Embryonic facial prominence (tissue), 1 donor: ENCODE measurements at regions not wholly inside any gene's neighbourhood (a gene's known extent, or its start where the extent isn't known, plus 50 kb on each side); places are given as distances from the start of the nearest gene placed in this dataset.

ENCODE experiments used
- DNase-seq: peaks from one replicate; pipeline ENCODE4 v3.0.0-alpha.2; 2016; ENCODE audit errors: extremely low spot score

DNA sequence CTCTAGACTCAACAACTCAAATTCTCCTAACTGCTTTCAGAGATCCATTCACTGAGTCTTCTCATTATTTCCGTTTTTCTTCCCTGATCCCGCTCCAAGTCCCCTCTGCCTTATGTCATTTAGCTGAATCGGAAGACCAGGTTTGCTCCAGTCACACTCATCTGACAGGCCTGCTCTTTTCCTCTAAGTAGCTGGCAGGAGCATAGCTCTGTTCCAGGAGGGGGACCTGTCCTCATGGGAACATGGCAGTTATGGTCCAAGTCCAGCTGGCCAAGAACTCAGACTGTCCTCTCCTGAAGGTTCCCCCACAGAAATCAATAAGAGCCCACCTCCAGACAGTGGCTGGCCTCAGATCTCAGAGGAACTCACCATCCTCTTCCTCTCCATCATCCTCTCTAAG lies 130.9 kb upstream of the SERP2 start:
- DNase-seq: no peak

GRCh38 chr13:44243198-44243857 lies 130.3 kb upstream of the SERP2 start:
- no peak for DNase-seq

DNA sequence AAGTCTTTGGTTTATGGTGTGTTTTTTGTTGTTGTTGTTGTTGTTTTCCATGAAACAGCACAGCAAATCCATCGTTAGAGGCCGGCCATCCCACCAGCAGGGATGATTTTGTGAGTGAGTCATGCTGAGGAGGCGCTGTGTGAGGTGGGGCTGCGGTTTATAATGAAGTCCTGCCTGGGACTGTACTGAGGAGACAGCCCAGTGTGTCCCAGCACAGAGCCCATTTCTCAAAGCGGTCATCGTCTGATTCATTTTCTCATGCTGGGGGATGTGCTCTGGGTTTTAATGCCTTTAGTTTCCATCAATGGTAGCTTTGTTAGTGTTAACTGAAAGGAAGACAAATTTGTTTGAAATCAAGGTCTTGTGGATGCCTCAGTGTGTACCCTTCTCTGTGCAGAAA lies 129.3 kb upstream of the SERP2 start:
- no peak for DNase-seq

GRCh38 chr13:44249431-44249836 lies 124.2 kb upstream of the SERP2 start:
- DNase-seq: peak; percentile 69

- no peak for DNase-seq
Observed at GRCh38 chr13:44252938-44253337, 120.7 kb upstream of the SERP2 start.

DNA sequence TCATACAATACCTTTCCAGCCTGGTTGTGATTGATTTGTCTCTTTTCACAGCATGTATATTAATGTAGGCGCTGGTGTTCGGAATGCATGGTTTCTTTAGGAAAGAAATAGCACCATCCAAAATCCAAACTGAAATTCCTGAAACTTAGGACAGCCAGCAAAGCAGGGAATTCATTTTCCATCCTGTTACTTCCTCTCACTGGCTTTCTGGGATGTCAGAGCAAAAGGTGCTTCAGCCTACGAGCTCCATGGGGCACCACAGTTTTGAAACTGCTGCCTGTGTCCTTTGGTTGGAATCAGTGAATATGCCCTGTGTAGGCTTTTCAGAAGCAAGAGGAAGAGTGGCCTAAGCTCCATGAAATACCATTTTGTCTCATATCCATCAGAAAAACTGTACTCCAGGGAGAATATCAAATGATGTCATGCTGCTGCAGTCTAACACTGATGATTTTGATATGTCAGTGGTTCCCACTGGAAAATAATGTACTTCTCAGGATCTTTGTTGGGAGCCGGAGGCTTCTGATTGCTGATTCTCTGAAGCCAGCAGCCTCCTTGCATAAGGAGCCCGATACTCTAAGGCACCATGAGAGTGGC lies 117.8 kb upstream of the SERP2 start:
- no peak for DNase-seq

GRCh38 chr13:44257796-44258195 lies 115.8 kb upstream of the SERP2 start:
- DNase-seq: no peak

DNA sequence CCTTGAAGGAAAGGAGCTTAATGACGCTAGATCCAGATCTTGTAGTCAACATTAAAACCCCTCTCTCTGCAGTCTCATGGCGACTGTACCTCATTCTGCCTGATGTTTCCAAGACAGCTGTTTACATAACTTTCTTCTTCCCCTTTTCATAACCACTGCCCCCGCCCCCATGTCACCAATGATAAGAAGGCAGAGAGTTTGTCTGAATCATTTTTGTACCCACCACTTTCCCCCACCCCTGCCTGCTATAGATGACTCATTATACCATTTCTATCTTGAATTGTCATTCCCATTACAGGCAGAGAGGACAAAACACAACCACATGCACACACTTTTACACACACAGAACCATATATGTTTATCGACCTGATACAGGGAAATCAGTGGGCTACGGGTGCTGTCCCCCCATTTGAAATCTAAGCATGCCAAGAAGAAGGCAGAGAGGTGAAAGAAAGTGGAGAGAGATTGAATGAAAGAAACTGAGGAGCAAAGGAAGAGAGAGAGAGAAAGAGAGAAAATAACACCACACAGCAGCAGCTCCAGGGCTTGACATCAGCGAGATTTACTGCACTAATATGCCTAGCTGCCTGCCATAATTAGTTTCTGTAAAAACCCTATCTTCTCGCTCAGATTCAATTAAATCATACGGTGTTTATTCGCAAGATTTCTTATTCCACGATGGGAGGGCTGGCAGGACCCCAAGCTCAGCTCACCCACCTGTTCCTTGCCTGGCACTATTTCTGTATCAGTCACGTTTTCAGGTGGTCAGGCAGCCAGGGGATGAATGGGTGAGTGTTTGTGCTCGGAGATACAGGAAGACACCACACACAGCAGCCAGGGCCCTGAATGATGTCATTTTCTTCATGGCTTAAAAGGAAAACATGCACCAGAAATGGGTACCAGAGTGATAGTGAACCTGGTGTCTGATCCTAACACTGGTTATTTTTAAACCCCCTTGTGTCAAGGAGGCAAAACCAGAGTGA lies 114.3 kb upstream of the SERP2 start:
- DNase-seq: no peak

DNA sequence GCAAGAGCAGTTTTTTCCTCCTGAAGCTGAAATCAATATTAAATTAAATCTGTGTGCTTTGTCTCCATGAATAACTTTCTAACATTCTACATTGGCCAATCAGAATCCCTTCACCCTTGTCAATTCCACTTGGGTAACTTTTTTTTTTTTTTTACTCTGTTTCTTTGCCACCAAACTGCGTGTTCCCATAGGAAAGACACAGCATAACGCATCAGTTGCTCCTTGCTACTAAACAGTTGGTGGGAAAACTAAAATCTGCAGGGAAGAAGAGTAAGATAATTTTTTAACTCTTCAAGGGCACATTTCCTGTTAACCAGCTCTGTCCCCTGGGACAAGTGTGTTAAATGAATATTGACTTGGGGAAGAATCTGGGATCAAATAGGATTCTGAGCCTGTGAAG lies 113.3 kb upstream of the SERP2 start:
- no peak for DNase-seq

DNA sequence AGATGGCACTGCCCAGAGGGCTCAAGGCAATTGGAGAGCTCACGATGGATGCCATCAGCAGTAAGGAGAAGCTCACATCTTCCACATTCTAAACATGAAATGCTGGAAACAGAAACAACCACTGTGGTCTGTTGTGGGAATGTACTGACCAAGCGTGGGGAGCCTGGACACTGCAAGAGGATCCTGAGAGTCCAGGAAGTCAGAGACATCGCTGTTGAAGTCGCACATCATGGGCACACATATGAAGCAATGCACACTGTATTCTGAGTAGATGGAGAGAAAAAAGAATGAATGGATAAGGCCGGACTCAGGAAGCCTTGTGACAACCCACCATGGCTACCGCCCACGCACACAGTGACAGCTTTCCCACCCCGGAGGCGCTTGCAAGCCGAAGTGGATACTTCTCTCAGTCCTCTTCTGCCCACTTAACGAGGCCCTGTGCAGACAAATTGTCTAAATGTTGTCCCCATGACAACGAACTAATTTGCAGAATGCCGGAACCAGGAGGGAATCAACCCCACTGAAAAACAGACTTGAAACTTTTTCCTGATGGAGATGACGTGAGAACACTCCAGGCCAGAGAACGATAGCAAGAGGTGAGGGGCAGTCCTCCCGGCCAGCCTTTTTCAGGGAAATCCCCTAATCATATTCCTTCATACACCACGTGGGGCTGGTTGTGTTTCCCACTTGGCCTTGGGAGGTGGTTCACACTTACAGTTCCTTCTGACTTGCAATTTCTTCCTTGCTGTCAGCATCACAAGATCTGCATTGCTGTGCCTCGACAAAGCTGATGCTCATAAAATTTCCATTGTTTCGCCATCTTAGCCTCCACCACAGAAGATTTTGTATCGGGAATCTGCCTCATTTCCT lies 109.6 kb upstream of the SERP2 start:
- no peak for DNase-seq

- no peak for DNase-seq
Observed at GRCh38 chr13:44266305-44266704, 107.3 kb upstream of the SERP2 start.

- DNase-seq: no peak
Observed at GRCh38 chr13:44266772-44267171, 106.9 kb upstream of the SERP2 start.

DNA sequence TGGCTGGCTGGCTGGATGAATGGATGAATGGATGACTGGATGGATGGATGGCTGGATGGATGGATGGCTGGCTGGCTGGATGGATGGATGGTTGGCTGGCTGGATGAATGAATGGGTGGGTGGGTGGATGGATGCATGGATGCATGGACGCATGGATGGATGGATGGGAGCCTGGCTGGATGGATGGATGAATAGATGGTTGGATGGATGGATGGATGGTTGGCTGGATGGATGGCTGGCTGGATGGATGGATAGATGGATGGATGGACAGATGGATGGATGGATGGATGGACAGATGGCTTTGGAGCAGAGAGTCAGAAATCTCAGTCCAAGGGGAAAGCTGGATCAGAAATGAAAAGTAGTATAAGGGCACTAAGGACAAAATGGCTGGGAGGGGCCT lies 106.4 kb upstream of the SERP2 start:
- DNase-seq: no peak

DNA sequence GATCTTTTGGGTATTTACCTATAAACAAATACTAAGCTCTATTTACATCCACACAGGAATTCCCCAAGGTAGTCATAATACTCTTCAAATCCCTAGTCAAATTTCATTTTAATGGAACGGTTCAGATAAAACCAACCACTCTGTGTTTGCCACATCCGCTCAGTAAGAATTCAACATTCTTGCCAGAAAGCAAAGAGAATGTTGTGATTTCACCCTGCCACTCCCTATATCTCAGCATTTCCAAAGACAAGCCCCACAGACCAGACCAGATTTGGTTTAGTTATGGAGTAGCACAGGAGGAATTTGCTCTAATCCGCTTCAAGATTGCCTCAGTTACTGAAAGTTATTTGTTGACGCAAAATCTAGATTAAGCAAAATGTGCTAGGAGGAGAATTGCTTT lies 105.6 kb upstream of the SERP2 start:
- DNase-seq: no peak

- DNase-seq: no peak
Observed at GRCh38 chr13:44268980-44269379, 104.6 kb upstream of the SERP2 start.

- no peak for DNase-seq
Observed at GRCh38 chr13:44270150-44270549, 103.5 kb upstream of the SERP2 start.

- no peak for DNase-seq
Observed at GRCh38 chr13:44271031-44271455, 102.6 kb upstream of the SERP2 start.

GRCh38 chr13:44271473-44271872 lies 102.2 kb upstream of the SERP2 start:
- DNase-seq: no peak

DNA sequence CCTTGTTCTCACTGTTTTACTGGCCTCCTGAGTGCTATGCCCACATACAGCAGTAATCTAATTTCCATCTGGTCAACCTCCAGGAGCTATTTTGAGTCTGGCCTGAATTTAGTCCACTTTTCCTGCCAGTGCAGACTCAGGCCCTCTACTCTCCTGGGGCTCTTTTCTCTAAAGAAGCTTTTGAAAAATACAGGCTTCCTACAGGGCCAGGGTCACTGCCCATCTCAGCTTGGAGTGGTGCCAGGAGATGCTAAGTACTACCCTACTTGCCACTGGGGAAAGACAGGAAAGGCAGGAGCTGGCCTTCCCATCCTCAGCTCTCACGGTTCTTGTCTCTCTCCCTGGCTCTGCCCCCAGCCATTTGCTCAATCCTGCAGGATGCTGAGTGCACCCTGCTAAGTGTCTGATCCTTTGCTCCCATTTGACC lies 101.7 kb upstream of the SERP2 start:
- no peak for DNase-seq

DNA sequence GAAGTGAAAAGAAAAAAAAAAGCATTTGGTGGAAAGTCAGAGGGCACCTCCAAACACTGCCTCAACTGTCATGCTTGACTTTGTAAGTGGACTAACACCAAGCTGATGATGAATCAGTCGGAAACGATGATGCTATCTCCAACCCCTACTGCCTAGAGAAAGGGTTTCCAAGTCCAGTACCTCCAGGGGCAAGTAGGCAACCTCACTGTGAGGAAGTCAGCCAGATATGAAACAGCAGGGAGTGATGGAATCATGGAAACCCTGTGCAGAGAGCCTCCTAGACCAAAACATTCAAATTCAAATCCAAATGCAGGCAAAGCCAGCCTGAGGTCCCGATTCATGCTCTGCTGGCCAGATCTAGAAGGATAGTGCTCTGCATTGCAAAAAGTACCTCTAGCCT lies 100.9 kb upstream of the SERP2 start:
- no peak for DNase-seq

DNA sequence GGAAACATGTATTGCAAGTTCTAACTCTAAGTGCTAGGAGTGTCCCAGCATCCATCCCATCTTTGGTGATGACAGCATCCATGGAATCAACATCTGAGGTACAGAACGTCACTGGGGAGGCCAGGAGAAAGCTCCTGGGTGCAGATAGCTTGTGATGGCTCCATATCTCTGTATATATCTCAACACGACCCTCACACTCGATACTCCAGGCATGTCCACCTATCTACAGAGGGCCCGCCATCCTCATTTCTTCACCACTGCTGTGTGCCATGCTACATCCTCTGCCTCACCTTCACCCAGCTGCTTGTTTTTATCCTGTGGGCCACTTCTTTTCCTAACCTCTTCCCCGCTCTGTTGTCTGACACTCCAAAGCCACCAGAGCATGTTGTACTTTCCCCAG lies 100.4 kb upstream of the SERP2 start:
- no peak for DNase-seq
